HFF-Myc (cell line): ENCODE measurements at regions not wholly inside any gene's neighbourhood (a gene's known extent, or its start where the extent isn't known, plus 50 kb on each side); places are given as distances from the start of the nearest gene placed in this dataset.
"Not testable (repeated sequence)": the region's sequence is repeated elsewhere in the genome, so short reads cannot be mapped to it uniquely, and the experiment has no call there.

Source experiments
- DNase-seq: peaks from one replicate; pipeline ENCODE4 v3.0.0-alpha.2; 2011; ENCODE audit warnings: low read depth; ENCODE audit errors: extremely low read depth
- H3K4me3 ChIP-seq: replicated peaks from 2 replicates; pipeline ENCODE4 v1.5.1; 2011; ENCODE audit warnings: low read depth, mild to moderate bottlenecking, control low read depth, low read length
- CTCF ChIP-seq: IDR thresholded peaks from 2 replicates; pipeline ENCODE4 v1.5.1; 2012; ENCODE audit warnings: mild to moderate bottlenecking, low read depth, low read length, control low read depth; ENCODE audit errors: missing control alignments

DNA sequence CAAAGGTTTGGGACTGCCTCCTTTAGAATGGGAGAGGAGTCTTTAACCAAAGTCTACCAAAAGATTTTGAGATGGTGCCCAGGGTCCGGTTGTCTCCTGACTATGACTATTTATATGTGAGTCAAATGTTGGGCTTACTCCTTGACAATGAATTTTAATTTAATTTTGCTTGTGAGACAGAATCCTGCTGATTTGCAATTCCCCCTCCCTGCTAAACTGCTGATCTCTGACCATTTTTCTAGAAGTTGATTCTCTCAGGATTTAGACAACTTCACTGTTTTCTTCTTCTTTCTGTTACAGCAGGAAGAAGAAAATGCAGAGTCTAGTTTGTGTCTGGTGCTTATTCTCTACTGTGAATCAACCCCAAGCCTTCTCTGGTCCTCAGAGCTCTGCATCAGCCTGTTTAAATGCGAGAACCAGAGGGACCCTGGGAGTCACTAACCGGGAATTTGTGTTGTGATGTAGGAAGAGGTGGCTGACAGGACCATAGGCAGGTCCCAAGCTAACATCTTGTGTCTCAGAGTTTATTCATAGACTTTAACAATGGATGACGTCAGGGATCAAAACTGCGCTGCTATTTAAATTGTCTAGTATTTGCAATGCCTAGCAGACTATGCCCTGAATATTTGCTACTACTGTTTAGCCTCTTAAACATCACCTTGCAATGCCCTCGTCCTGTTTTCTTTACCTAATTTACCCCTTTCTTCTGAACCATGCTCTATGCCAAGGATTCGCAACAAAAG, 124.0 kb upstream of the TAF11L2 start:
- DNase-seq, result no peak
- no peak overlapping the region for H3K4me3 ChIP-seq
- TF ChIP-seq CTCF, result no peak

DNA sequence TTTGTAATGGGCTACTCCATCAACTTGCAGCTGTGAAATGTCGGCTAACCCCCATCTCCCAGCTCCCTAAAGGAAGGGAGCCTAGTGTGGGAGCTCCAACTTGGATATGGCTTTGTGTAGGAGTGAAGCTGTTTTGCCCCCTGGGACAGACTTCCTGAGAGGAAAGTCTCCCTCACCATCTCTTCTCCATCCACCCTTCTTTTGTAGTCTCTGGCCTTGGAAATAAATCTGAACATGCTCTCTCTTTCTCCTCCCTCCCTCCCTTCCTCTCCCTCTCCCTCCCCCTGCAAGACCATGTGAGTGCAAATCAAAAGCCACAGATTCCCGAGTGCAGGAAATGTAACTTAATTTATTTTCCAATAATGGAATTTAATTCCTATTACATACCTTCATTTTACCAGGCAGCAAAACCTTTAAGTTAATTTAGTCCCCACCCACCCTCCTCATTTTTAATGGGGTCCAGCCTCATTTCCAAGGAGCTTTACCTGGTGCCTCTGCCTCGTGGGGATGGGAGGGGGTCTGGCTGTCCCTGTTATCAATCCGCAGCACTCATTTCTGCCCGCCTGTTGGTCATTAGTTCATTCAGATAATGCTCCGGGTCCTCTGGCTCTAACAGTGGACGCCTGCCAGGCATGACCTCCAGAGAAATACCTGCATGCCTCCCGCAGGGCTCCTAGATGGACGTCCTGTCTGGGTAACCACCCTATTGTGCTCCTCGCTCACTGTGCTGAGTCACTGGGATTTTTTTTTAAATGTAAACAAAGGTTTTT, 122.9 kb upstream of the TAF11L2 start:
- no peak overlapping the region for H3K4me3 ChIP-seq
- TF ChIP-seq CTCF, result no peak
- DNase-seq, result no peak

DNA sequence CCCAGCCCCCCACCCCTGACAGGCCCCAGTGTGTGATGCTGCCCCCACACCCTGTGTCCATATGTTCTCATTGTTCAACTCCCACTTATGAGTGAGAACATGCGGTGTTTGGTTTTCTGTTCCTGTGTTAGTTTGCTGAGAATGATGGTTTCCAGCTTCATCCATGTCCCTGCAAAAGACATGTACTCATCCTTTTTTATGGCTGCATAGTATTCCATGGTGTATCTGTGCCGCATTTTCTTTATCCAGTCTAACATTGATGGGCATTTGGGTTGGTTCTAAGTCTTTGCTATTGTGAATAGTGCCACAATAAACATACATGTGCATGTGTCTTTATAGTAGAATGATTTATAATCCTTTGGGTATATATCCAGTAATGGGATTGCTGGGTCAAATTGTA, 122.1 kb upstream of the TAF11L2 start:
- H3K4me3 ChIP-seq, DNase-seq: not testable (repeated sequence)

- no peak overlapping the region for H3K4me3 ChIP-seq
- no peak for DNase-seq
Measured at GRCh38 chr5:17378346-17378997, 119.6 kb upstream of the TAF11L2 start.

DNA sequence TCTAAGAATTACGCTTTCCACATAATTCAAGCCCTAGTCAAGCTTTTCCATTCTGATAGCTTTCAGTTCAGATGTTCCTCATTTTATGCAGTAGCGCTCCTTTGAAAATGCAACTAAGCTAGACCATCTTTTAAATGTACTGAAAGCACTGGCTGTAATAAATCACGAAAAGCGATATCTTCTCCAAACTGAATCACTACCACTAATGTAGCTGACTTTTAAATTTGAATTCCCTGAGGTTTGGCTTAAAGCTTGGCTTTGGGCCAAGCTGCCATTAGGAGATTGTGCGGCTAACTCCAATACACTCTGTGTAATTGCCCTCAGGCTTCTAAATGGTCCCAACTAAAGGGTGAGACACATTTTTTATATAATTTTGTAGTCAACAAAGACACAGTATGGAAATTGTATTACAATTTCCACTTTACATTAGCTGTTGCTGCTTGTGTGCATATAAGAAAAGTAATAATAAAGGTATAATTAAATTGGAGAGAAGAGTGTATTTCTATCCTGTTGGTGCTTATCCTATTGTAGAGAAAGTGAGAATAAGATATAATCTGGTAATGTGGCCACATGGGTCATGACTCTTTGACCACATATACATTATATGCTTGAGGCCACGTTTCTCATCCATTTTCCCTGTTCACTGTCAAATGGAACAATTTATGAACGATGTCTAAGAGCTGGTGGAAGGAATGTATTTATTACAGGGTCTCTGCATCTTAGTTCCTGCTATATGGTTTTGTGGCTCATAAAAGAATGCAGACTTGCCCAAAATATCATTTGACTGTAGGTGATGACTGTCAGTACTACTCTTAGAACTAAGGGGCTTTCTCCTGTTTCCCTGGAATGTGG, 118.7 kb upstream of the TAF11L2 start:
- TF ChIP-seq CTCF, result no peak
- DNase-seq, result no peak
- no peak overlapping the region for H3K4me3 ChIP-seq

More at GRCh38 chr5:17378346-17378997, 119.6 kb upstream of the TAF11L2 start:
- no peak for TF ChIP-seq CTCF

DNA sequence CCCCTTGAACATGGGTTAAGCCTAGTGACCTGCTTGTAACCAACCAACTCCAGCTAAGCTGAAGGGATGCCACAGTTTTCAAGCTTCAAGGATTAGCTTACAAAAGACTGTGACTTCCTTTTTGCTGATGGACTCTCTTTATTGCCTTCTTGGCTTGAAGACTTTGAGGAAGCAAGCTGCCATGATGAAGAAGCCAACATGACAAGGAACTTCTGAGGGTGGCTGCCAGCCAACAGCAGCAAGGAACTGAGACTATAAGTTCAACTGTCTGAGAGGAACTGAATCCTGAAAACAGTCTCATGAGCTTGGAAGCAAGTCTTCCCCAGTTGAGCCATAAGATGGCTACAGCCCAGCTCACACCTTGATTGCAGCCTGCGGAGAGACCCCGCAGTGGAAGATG, 116.1 kb upstream of the TAF11L2 start:
- no peak for TF ChIP-seq CTCF
- H3K4me3 ChIP-seq, result no peak overlapping the region
- no peak for DNase-seq
